H1 (cell line): ENCODE measurements at regions not wholly inside any gene's neighbourhood (a gene's known extent, or its start where the extent isn't known, plus 50 kb on each side); places are given as distances from the start of the nearest gene placed in this dataset.

Experiments used
- CTCF ChIA-PET: fragments of 300-600 bp; sonication (Branson Sonifier 250); formaldehyde crosslinking; loops from one replicate; lab custom pipeline; 2021; ENCODE audit not compliant: partially characterized antibody; lab: Charles Lee
- POLR2A ChIA-PET: fragments of 300-600 bp; sonication (Branson Sonifier 250); formaldehyde crosslinking; loops from one replicate; lab custom pipeline; 2021; ENCODE audit warnings: inconsistent platforms; ENCODE audit not compliant: partially characterized antibody; lab: Charles Lee
- DNase-seq, 2 experiments: peaks; one replicate each; pipeline versions ENCODE4 v3.0.0 to v3.0.0-alpha.2; 2010 to 2022; ENCODE audit warnings: low spot score in 2 of 2, low read depth in 1 of 2, mixed read lengths in 1 of 2
- FAIRE-seq: peaks from 2 replicates; lab custom pipeline; 2011; peaks lifted over from hg19 to GRCh38; lab: Jason Lieb, UNC
- H2AFZ ChIP-seq: 2 replicates; pipeline ENCODE4 v1.8.1; 2012; ENCODE audit warnings: low read length, inconsistent platforms
- H2AK5ac ChIP-seq: 2 replicates; pipeline ENCODE4 v1.6.1; 2013; ENCODE audit warnings: low read depth, low read length
- H2BK120ac ChIP-seq: replicated peaks from 2 replicates; pipeline ENCODE3; 2013; ENCODE audit warnings: low read depth, low read length, inconsistent platforms
- H2BK12ac ChIP-seq: 2 replicates; pipeline ENCODE4 v1.6.1; 2013; ENCODE audit warnings: low read depth, low read length
- H2BK15ac ChIP-seq: 2 replicates; pipeline ENCODE4 v1.6.1; 2013; ENCODE audit warnings: low read length
- H2BK20ac ChIP-seq: 2 replicates; pipeline ENCODE4 v1.6.1; 2013; ENCODE audit warnings: low read length
- H2BK5ac ChIP-seq: 2 replicates; pipeline ENCODE4 v1.6.1; 2013; ENCODE audit warnings: low read depth, low read length
- H3K14ac ChIP-seq: 2 replicates; pipeline ENCODE4 v1.6.1; 2013; ENCODE audit warnings: inconsistent platforms; ENCODE audit not compliant: insufficient read length
- H3K18ac ChIP-seq: 2 replicates; pipeline ENCODE4 v1.6.1; 2013; ENCODE audit warnings: low read length; ENCODE audit errors: extremely low read depth
- H3K23ac ChIP-seq: 2 replicates; pipeline ENCODE4 v1.6.1; 2013; ENCODE audit warnings: inconsistent platforms; ENCODE audit not compliant: insufficient read length
- H3K23me2 ChIP-seq: 2 replicates; pipeline ENCODE4 v1.6.1; 2013; ENCODE audit warnings: low read depth, low read length
- H3K27ac ChIP-seq: 2 replicates; pipeline ENCODE4 v1.6.1; 2011; ENCODE audit warnings: low read depth, low read length, inconsistent platforms
- H3K27me3 ChIP-seq, 4 experiments: replicated peaks in 1 of 4; 1 replicate in 1 of 4; 2 replicates in 3 of 4; pipeline versions ENCODE4 v1.6.1 to v1.8.1; 2011 to 2013; ENCODE audit warnings: low read length in 3 of 4, mild to moderate bottlenecking in 3 of 4, inconsistent platforms in 2 of 4, mixed read lengths in 2 of 4, moderate library complexity in 1 of 4; ENCODE audit not compliant: control insufficient read depth in 3 of 4, insufficient read depth in 3 of 4; ENCODE audit errors: extremely low read depth in 1 of 4
- H3K36me3 ChIP-seq, 4 experiments: 2 replicates each; pipeline versions ENCODE4 v1.6.1 to v1.8.1; 2011 to 2013; ENCODE audit warnings: mild to moderate bottlenecking in 4 of 4, low read length in 3 of 4, moderate library complexity in 2 of 4, control low read depth in 1 of 4, inconsistent platforms in 1 of 4; ENCODE audit not compliant: insufficient read depth in 4 of 4, control insufficient read depth in 2 of 4
- H3K4ac ChIP-seq: replicated peaks from 2 replicates; pipeline ENCODE3; 2013; ENCODE audit warnings: low read length, low read depth, mixed read lengths, inconsistent platforms; ENCODE audit not compliant: insufficient read length
- H3K4me1 ChIP-seq, 4 experiments: replicated peaks in 1 of 4; 1 replicate in 1 of 4; 2 replicates in 3 of 4; pipeline versions ENCODE4 v1.6.1 to v1.8.1; 2011 to 2013; ENCODE audit warnings: low read length in 3 of 4, inconsistent platforms in 2 of 4, mixed read lengths in 1 of 4; ENCODE audit not compliant: insufficient read depth in 4 of 4, control insufficient read depth in 3 of 4
- H3K4me2 ChIP-seq, 2 experiments: 2 replicates each; pipeline versions ENCODE4 v1.6.1 to v1.8.1; 2011 to 2013; ENCODE audit warnings: low read depth in 2 of 2, low read length in 2 of 2, control low read depth in 1 of 2, inconsistent platforms in 1 of 2, mild to moderate bottlenecking in 1 of 2; ENCODE audit not compliant: insufficient read depth in 1 of 2
- H3K4me3 ChIP-seq, 4 experiments: fragments of 200-600, 300-600 bp in 1 of 4; sonication (generic), shearing (Covaris generic), sonication (Bioruptor Twin) in 1 of 4; 2 replicates each; pipeline versions ENCODE4 v1.5.1 to v1.8.1; 2011 to 2016; ENCODE audit warnings: low read length in 4 of 4, low read depth in 3 of 4, control low read depth in 2 of 4, inconsistent platforms in 2 of 4, mild to moderate bottlenecking in 2 of 4, mixed read lengths in 1 of 4, moderate library complexity in 1 of 4; ENCODE audit not compliant: insufficient read depth in 2 of 4; ENCODE audit errors: extremely low read depth in 1 of 4
- H3K56ac ChIP-seq: replicated peaks from 2 replicates; pipeline ENCODE3; 2013; ENCODE audit warnings: low read depth, mild to moderate bottlenecking, mixed read lengths, low read length, inconsistent platforms; ENCODE audit not compliant: insufficient read length
- H3K79me1 ChIP-seq: 2 replicates; pipeline ENCODE4 v1.6.1; 2013; ENCODE audit warnings: low read depth, low read length, control low read depth
- H3K79me2 ChIP-seq, 2 experiments: 2 replicates each; pipeline versions ENCODE4 v1.6.1 to v1.8.1; 2012 to 2013; ENCODE audit warnings: low read length in 2 of 2, mild to moderate bottlenecking in 2 of 2, inconsistent platforms in 1 of 2; ENCODE audit not compliant: insufficient read depth in 2 of 2, control insufficient read depth in 1 of 2
- H3K9ac ChIP-seq, 4 experiments: replicated peaks in 1 of 4; 1 replicate in 1 of 4; 2 replicates in 3 of 4; pipeline versions ENCODE4 v1.6.1 to v1.8.1; 2011 to 2013; ENCODE audit warnings: low read depth in 3 of 4, low read length in 3 of 4, control low read depth in 2 of 4, mild to moderate bottlenecking in 2 of 4, moderate library complexity in 2 of 4, inconsistent platforms in 1 of 4; ENCODE audit errors: extremely low read depth in 1 of 4
- H3K9me3 ChIP-seq, 2 experiments: 2 replicates each; pipeline versions ENCODE4 v1.6.1 to v1.8.1; 2012 to 2013; ENCODE audit warnings: mild to moderate bottlenecking in 2 of 2, moderate library complexity in 2 of 2, control low read depth in 1 of 2, inconsistent platforms in 1 of 2, low read depth in 1 of 2, low read length in 1 of 2, mixed read lengths in 1 of 2; ENCODE audit not compliant: insufficient read depth in 2 of 2
- H4K20me1 ChIP-seq, 2 experiments: replicated peaks in 1 of 2; 2 replicates each; pipeline versions ENCODE3 to v1.8.1; 2011 to 2013; ENCODE audit warnings: inconsistent platforms in 2 of 2, low read length in 2 of 2, mild to moderate bottlenecking in 1 of 2; ENCODE audit not compliant: insufficient read depth in 2 of 2, control insufficient read depth in 1 of 2
- H4K5ac ChIP-seq: 2 replicates; pipeline ENCODE4 v1.6.1; 2013; ENCODE audit warnings: low read length, low read depth, mixed read lengths, inconsistent platforms; ENCODE audit not compliant: insufficient read length
- H4K8ac ChIP-seq: 2 replicates; pipeline ENCODE4 v1.8.0; 2013; ENCODE audit warnings: mild to moderate bottlenecking, moderate library complexity, low read length, inconsistent platforms; ENCODE audit not compliant: insufficient read depth; ENCODE audit errors: extremely low read depth
- H4K91ac ChIP-seq: replicated peaks from 2 replicates; pipeline ENCODE3; 2013; ENCODE audit warnings: low read length, mixed read lengths, inconsistent platforms; ENCODE audit not compliant: insufficient read length
- ASH2L ChIP-seq: fragments of 200-600, 300-600 bp; sonication (generic); IDR thresholded peaks from one replicate; pipeline ENCODE4 v1.7.1; 2017; ENCODE audit warnings: low read length
- BRCA1 ChIP-seq: IDR thresholded peaks from 2 replicates; pipeline ENCODE4 v1.6.1; 2012; ENCODE audit warnings: low read depth, low read length, improper control_type of control experiment
- CHD2 ChIP-seq: IDR thresholded peaks from 2 replicates; pipeline ENCODE4 v1.6.1; 2012; ENCODE audit warnings: low read length, improper control_type of control experiment
- CTBP2 ChIP-seq: IDR thresholded peaks from 2 replicates; pipeline ENCODE4 v1.7.0; 2011; ENCODE audit warnings: borderline replicate concordance, mild to moderate bottlenecking, moderate library complexity, mixed read lengths, low read length; ENCODE audit not compliant: insufficient read depth, insufficient read length
- EGR1 ChIP-seq: IDR thresholded peaks from 2 replicates; pipeline ENCODE4 v1.6.1; 2011; ENCODE audit warnings: low read depth, low read length, borderline replicate concordance
- HDAC2 ChIP-seq, 2 experiments: fragments of 300-600 bp in 1 of 2; sonication (generic) in 1 of 2; IDR thresholded peaks; 2 replicates each; pipeline ENCODE4 v1.6.1; 2011 to 2012; ENCODE audit warnings: low read depth in 2 of 2, low read length in 2 of 2, mild to moderate bottlenecking in 2 of 2, moderate library complexity in 2 of 2, borderline replicate concordance in 1 of 2, inconsistent platforms in 1 of 2
- KDM5A ChIP-seq: fragments of 200-600 bp; IDR thresholded peaks from 2 replicates; pipeline ENCODE4 v1.7.1; 2012; ENCODE audit warnings: mild to moderate bottlenecking, low read length, inconsistent platforms, mixed read lengths
- RBBP5 ChIP-seq: IDR thresholded peaks from 2 replicates; pipeline ENCODE4 v1.7.1; 2012; ENCODE audit warnings: low read depth, mild to moderate bottlenecking, inconsistent platforms, low read length, moderate library complexity, borderline replicate concordance
- SAP30 ChIP-seq: fragments of 300-600 bp; sonication (generic); IDR thresholded peaks from 2 replicates; pipeline ENCODE4 v1.7.1; 2012; ENCODE audit warnings: low read length, moderate library complexity, mild to moderate bottlenecking, inconsistent platforms; ENCODE audit not compliant: insufficient read depth, insufficient replicate concordance
- SIX5 ChIP-seq: IDR thresholded peaks from 2 replicates; pipeline ENCODE4 v1.6.1; 2011; ENCODE audit warnings: mild to moderate bottlenecking, low read depth, low read length
- TCF12 ChIP-seq: IDR thresholded peaks from 2 replicates; pipeline ENCODE4 v1.6.1; 2011; ENCODE audit warnings: low read depth, mild to moderate bottlenecking, low read length
- WGBS, 2 experiments: shearing (Covaris generic) in 1 of 2; methylation state at CpG; one replicate each; pipeline versions ENCODE4 v1.1.6 to v1.1.7; 2013 to 2015; ENCODE audit warnings: low lambda C conversion rate in 2 of 2, mixed read lengths in 2 of 2, inconsistent platforms in 1 of 2, low coverage in 1 of 2, missing lambda C conversion rate in 1 of 2; ENCODE audit not compliant: insufficient replicate concordance in 2 of 2, insufficient coverage in 1 of 2, insufficient read length in 1 of 2; ENCODE audit errors: extremely low coverage in 1 of 2, missing lambda C conversion rate in 1 of 2; 5-methylcytosine and 5-hydroxymethylcytosine counted together
- TF ChIP-seq, protein P1 (sequence below): IDR thresholded peaks from 2 replicates; pipeline ENCODE4 v1.6.1; 2012; ENCODE audit warnings: inconsistent platforms

DNA sequence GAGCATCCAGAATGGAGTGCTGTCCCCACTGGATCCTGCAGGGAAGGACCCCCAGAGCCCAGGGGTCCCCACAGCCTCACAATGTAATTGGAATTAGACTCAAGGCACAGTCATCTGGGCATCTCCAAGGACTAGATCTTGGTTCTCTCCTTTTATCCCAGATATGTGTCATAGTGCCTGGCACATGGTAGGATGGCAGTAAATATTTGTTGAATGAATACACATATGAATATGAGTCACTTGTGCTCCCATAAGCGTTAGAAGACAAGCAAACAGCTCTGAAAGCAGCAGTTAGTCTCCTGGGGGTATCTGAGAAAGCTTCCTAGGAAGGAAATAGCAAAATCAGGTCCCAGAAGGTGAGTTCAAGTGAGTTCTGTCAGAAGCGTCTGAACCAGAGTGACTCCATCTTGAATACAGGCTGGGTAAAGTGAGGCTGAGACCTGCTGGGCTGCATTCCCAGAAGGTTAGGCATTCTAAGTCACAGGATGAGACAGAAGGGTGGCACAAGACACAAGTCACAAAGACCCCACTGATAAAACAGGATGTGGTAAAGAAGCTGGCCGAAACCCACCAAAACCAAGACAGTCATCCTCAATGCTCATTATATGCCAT lies 234.1 kb upstream of the ID2 start:
- no peak overlapping the region for H3K4me3 ChIP-seq
- no peaks in the 10 kb centered on the region for H3K27me3 ChIP-seq
- no peaks in the 10 kb centered on the region for H3K79me1 ChIP-seq
- no peak overlapping the region for H2BK5ac ChIP-seq
- no peaks in the 10 kb centered on the region for H3K23me2 ChIP-seq
- POLR2A ChIA-PET = no interaction called here
- no peak overlapping the region for H3K27ac ChIP-seq
- no peak overlapping the region for H3K18ac ChIP-seq
- TF ChIP-seq TCF12 (no peak), SAP30 (no peak), BRCA1 (no peak), CTBP2 (no peak), EGR1 (no peak), KDM5A (no peak), SIX5 (no peak), RBBP5 (no peak), ASH2L (no peak), CHD2 (no peak), HDAC2 (IDR thresholded peaks at IDR 0.05; ENCODE audit: borderline replicate concordance in 1 of 2, low read depth in 2 of 2, low read length in 2 of 2) (no peak)
- TF ChIP-seq, protein P1, sequence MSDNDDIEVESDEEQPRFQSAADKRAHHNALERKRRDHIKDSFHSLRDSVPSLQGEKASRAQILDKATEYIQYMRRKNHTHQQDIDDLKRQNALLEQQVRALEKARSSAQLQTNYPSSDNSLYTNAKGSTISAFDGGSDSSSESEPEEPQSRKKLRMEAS = no peak
- TF ChIP-seq, all 59 proteins: peak for 0
- Histone ChIP-seq H3K4ac (no peak overlapping the region), H3K4me1 (no peaks in the 10 kb centered on the region; a peak in 1 of 7 replicates), H2BK120ac (no peak overlapping the region), H3K4me2 (no peak overlapping the region), H3K9me3 (peaks cover 4 to 8% of the 10 kb centered on the region in 2 experiments; a peak in 2 of 4 replicates), H4K91ac (no peak overlapping the region), H4K20me1 (no peaks in the 10 kb centered on the region), H3K23ac (no peak overlapping the region), H3K36me3 (no peaks in the 10 kb centered on the region; a peak in 1 of 8 replicates), H2BK15ac (no peak overlapping the region), H3K56ac (no peak overlapping the region), H2BK20ac (no peak overlapping the region), H3K79me2 (no peaks in the 10 kb centered on the region), H2BK12ac (no peak overlapping the region), H3K14ac (no peak overlapping the region), H2AFZ (no peak overlapping the region), H3K9ac (no peak overlapping the region), H4K5ac (no peak overlapping the region), H4K8ac (no peak overlapping the region), H2AK5ac (no peak overlapping the region)
- WGBS, 2 experiments = 93% methylated on average over 3 of the region's 3 CpGs; no CpG with 5 or more reads in 1 of the 2 experiments
- DNase-seq = no peak
- CTCF ChIA-PET = interaction anchor here (0.6 kb wide), 1 partner anchor 78 kb away, joined by 3 read pairs; no protein-coding TSS in a partner anchor
- FAIRE-seq = no peak
